GM18907 (cell line): ENCODE measurements at regions not wholly inside any gene's neighbourhood (a gene's known extent, or its start where the extent isn't known, plus 50 kb on each side); places are given as distances from the start of the nearest gene placed in this dataset.
"Not testable (repeated sequence)": the region's sequence is repeated elsewhere in the genome, so short reads cannot be mapped to it uniquely, and the experiment has no call there.

Experiments used
- ATAC-seq: cut with Tn5 transposase; IDR thresholded peaks from one replicate; pipeline ENCODE4 v1.9.1; 2021; ENCODE audit warnings: mild to moderate bottlenecking, moderate library complexity; ENCODE audit not compliant: unreplicated experiment

GRCh38 chrX:65971151-65971550 is 68.7 kb downstream of the VSIG4 start:
- ATAC-seq, result no peak

- ATAC-seq, result not testable (repeated sequence)
These were observed 72.7 kb downstream of the VSIG4 start for GRCh38 chrX:65967159-65967558.

GRCh38 chrX:65961714-65962113 is 78.2 kb downstream of the VSIG4 start:
- ATAC-seq, result no peak

- no peak for ATAC-seq
These were observed 91.8 kb downstream of the VSIG4 start for GRCh38 chrX:65948103-65948502.

GRCh38 chrX:65941775-65942174 is 98.1 kb downstream of the VSIG4 start:
- no peak for ATAC-seq

- ATAC-seq, result no peak
These were observed 106.7 kb downstream of the VSIG4 start for GRCh38 chrX:65933085-65933589.

- ATAC-seq, result no peak
These were observed 107.5 kb downstream of the VSIG4 start for GRCh38 chrX:65932173-65933084.

- no peak for ATAC-seq
These were observed 111.4 kb downstream of the VSIG4 start for GRCh38 chrX:65928522-65928921.

DNA sequence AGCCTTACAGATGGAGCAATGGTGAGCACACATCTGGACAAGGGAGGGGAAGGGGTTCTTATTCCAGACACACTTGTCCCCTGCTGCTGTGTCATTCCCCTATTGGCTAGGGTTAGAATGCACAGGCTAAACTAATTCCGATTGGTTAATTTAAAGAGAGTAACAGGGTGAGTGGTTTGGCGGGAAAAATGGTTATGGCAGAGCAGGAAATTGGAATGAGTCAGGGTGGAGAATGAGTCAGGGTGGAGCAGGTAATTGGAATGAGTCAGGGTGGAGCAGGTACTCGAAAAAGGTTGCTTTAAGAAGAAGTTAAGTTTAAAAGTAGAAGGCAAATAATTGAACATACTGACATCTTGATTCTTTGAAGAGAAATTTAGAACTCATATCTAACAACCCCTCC is 112.5 kb downstream of the VSIG4 start:
- not testable (repeated sequence) for ATAC-seq

DNA sequence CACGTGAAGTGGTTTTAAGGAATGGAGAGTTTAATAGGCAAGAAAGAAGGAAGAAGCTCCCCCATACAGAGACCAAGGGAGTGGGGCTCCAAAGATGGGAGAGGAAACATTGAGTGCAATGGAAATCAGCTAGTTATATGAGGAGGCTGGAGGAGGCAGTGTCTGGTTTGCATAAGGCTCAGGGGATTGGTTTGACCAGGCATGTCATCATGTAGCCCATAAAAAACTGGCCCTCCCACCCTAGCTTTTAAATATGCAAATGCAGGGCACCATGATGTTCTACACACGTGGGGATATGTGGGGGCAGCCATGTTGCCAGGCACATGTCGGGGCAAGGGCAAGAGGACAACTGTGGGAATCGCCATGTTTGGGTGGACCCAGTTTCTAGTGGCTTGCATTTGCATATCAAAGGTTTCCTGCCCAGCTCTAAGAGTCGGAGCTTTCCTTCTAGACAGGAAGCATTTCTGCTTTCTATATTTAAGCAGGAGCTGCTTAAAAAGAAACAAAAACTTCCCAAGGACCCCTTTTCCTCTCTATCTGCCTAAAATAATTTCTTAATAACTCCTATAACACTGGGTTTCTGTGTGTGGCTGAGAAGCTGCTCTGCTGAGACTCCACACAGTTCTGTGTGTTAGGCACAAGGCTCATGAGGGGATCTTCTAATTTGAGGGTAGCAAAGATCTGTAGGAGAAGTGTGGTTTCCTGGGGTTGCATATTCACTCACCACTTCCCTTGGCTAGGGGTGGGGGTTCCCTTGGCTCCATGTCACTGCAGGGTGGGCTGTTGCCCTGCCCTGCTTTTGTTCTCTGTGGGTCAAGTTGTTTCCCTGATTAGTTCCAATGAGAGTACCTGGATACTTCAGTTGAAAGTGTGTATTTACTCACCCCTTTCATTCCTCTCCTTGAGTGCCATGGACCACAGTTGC is 113.5 kb downstream of the VSIG4 start:
- peak; percentile 90 for ATAC-seq

- no peak for ATAC-seq
These were observed 114.3 kb downstream of the VSIG4 start for GRCh38 chrX:65925592-65925991.

- no peak for ATAC-seq
These were observed 114.9 kb downstream of the VSIG4 start for GRCh38 chrX:65925005-65925404.

- no peak for ATAC-seq
These were observed 118.5 kb downstream of the VSIG4 start for GRCh38 chrX:65921363-65921762.

GRCh38 chrX:65920620-65921019 is 119.3 kb downstream of the VSIG4 start:
- ATAC-seq, result no peak

- no peak for ATAC-seq
These were observed 129.0 kb downstream of the VSIG4 start for GRCh38 chrX:65910899-65911298.

GRCh38 chrX:65903750-65904149 is 136.1 kb downstream of the VSIG4 start:
- ATAC-seq, result no peak

DNA sequence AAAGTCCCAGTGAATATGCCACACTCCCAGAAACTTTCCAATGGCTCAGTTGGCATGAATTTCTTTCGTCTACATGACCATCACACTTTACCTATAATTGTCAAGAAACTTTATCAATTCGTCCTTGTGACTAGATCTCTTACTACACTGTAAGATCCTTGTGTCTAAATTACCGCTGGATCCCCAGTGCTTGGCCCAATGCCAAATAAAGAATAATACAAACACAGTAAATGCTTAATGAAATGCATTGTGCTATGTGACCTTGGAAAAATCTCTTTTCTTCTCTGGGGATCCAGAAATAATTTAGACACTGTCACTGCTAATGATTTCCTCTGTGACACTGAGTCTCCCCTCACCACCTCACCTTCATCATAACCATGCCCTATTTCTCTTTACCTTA is 137.9 kb downstream of the VSIG4 start:
- no peak for ATAC-seq

GRCh38 chrX:65900850-65901844 is 138.7 kb downstream of the VSIG4 start:
- no peak for ATAC-seq

DNA sequence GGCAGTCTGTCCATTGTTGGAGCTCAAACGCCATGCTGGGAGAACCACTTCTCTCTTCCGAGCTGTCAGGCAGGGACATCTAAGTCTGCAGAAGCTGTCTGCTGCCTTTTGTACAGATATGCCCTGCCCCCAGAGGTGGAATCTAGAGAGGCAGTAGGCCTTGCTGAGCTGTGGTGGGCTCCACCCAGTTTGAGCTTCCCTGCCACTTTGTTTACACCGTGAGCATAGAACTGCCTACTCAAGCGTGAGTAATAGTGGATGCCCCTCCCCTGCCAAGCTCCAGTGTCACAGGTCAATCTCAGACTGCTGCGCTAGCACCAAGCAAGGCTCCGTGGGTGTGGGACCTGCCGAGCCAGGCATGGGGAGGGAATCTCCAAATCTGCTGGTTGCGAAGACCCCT is 145.7 kb downstream of the VSIG4 start:
- ATAC-seq, result no peak

DNA sequence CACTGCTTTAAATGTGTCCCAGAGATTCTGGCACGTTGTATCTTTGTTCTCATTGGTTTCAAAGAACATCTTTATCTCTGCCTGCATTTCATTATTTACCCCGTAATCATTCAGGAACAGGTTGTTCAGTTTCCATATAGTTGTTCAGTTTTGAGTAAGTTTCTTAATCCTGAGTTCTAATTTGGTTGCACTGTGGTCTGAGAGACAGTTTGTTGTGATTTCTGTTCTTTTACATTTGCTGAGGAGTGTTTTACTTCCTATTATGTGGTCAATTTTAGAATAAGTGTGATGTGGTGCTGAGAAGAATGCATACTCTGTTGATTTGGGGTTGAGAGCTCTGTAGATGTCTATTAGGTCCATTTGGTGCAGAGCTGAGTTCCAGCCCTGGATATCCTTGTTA is 148.1 kb downstream of the VSIG4 start:
- not testable (repeated sequence) for ATAC-seq
